PC-3 (cell line): ENCODE measurements at regions not wholly inside any gene's neighbourhood (a gene's known extent, or its start where the extent isn't known, plus 50 kb on each side); places are given as distances from the start of the nearest gene placed in this dataset.

Experiments
- ATAC-seq: fragments of 200-7000 bp; cut with Tn5 transposase; 2 replicates; pipeline ENCODE4 v1.9.1; 2020; ENCODE audit warnings: mild to moderate bottlenecking, moderate library complexity
- BruUV-seq: library from RNA; stranded (reverse); fragments of 400-500 nt; replicated peaks from 2 replicates; lab custom pipeline; 2021; lab: Mats Ljungman, UMichigan
- CTCF ChIA-PET: fragments of 300-600 bp; sonication (Branson Sonifier 250); formaldehyde crosslinking; loops from one replicate; lab custom pipeline; 2022; ENCODE audit warnings: antibody characterized with exemption; lab: Charles Lee
- POLR2A ChIA-PET: fragments of 300-600 bp; sonication (Branson Sonifier 250); formaldehyde crosslinking; loops from one replicate; lab custom pipeline; 2022; ENCODE audit warnings: antibody characterized with exemption; ENCODE audit not compliant: unreplicated experiment; lab: Charles Lee
- DNase-seq: peaks from one replicate; pipeline ENCODE4 v3.0.0-alpha.2; 2015
- H2AFZ ChIP-seq: fragments of 300-600 bp; sonication (generic); 2 replicates; pipeline ENCODE4 v1.6.0; 2016; ENCODE audit warnings: antibody characterized with exemption, low read length
- H3F3A ChIP-seq: fragments of 300-600 bp; sonication (generic); one replicate; pipeline ENCODE4 v1.6.0; 2017; ENCODE audit warnings: antibody characterized with exemption, low read length, control low read depth, mild to moderate bottlenecking; ENCODE audit not compliant: unreplicated experiment
- H3K27ac ChIP-seq: fragments of 300-600 bp; sonication (generic); 2 replicates; pipeline ENCODE4 v1.5.1; 2016; ENCODE audit warnings: mild to moderate bottlenecking, low read length
- H3K27me3 ChIP-seq: fragments of 300-600 bp; sonication (generic); 2 replicates; pipeline ENCODE4 v1.6.1; 2016; ENCODE audit warnings: low read length, mixed read lengths
- H3K36me3 ChIP-seq: fragments of 300-600 bp; sonication (generic); 2 replicates; pipeline ENCODE4 v1.6.1; 2016; ENCODE audit warnings: low read depth, mixed run types, low read length, mixed read lengths
- H3K4me1 ChIP-seq: fragments of 300-600 bp; sonication (generic); 2 replicates; pipeline ENCODE4 v1.5.1; 2016; ENCODE audit warnings: low read length; ENCODE audit not compliant: insufficient read depth
- H3K4me2 ChIP-seq: fragments of 300-600 bp; sonication (generic); 2 replicates; pipeline ENCODE4 v1.6.0; 2016; ENCODE audit warnings: low read length
- H3K4me3 ChIP-seq: fragments of 300-600 bp; sonication (generic); 2 replicates; pipeline ENCODE4 v1.5.1; 2016; ENCODE audit warnings: mild to moderate bottlenecking, low read length, mixed read lengths
- H3K79me2 ChIP-seq: fragments of 300-600 bp; sonication (generic); 2 replicates; pipeline ENCODE4 v1.6.1; 2017; ENCODE audit warnings: low read length, mixed read lengths
- H3K9ac ChIP-seq: fragments of 300-600 bp; sonication (generic); 2 replicates; pipeline ENCODE4 v1.6.0; 2016; ENCODE audit warnings: mild to moderate bottlenecking, low read length
- H3K9me2 ChIP-seq: fragments of 300-600 bp; sonication (generic); replicated peaks from 2 replicates; pipeline ENCODE4 v1.6.1; 2016; ENCODE audit warnings: mixed run types, low read length, mixed read lengths
- H3K9me3 ChIP-seq: fragments of 300-600 bp; sonication (generic); 2 replicates; pipeline ENCODE4 v1.6.1; 2016; ENCODE audit warnings: low read length, mixed read lengths
- H4K20me1 ChIP-seq: fragments of 300-600 bp; sonication (generic); 2 replicates; pipeline ENCODE4 v1.6.1; 2016; ENCODE audit warnings: low read length, mixed read lengths
- CTCF ChIP-seq: fragments of 300-600 bp; sonication (generic); conservative IDR thresholded peaks from 2 replicates; pipeline ENCODE4 v1.5.1; 2017; ENCODE audit warnings: antibody characterized with exemption, low read depth, mild to moderate bottlenecking, low read length
- EZH2 ChIP-seq: fragments of 300-600 bp; sonication (generic); IDR thresholded peaks from one replicate; pipeline ENCODE4 v1.6.1; 2017; ENCODE audit warnings: antibody characterized with exemption, mild to moderate bottlenecking, low read length; ENCODE audit not compliant: unreplicated experiment
- EZH2phosphoT487 ChIP-seq: fragments of 300-600 bp; sonication (generic); IDR thresholded peaks from 2 replicates; pipeline ENCODE4 v1.6.1; 2018; ENCODE audit warnings: mild to moderate bottlenecking, antibody characterized with exemption, low read length, borderline replicate concordance
- intact Hi-C: fragments of 100-400 bp; cut with micrococcal nuclease; formaldehyde crosslinking; loops from 2 replicates; pipeline ENCODE4 v1.9.0; 2023

- H3K9me3 ChIP-seq = no peaks in the 10 kb centered on the region
- CTCF ChIA-PET = no interaction called here
- ATAC-seq = no peak
- TF ChIP-seq EZH2phosphoT487 (no peak), EZH2 (no peak), CTCF (no peak)
- BruUV-seq = no TSS peak
- no peak overlapping the region for H3K4me2 ChIP-seq
- H3K36me3 ChIP-seq = no peaks in the 10 kb centered on the region; the same call in 1 of the 2 replicates
- H3K9me2 ChIP-seq = no peaks in the 10 kb centered on the region
- no peaks in the 10 kb centered on the region for H3K79me2 ChIP-seq
- no peak overlapping the region for H3K4me3 ChIP-seq
- no peak for DNase-seq
- POLR2A ChIA-PET = no interaction called here
- H3K27ac ChIP-seq = no peak overlapping the region
- peaks cover 16% of the 10 kb centered on the region for H3K4me1 ChIP-seq
- intact Hi-C loops = no loop called here
- H2AFZ ChIP-seq = no peak overlapping the region
- H3K9ac ChIP-seq = no peak overlapping the region
- H3K27me3 ChIP-seq = no peaks in the 10 kb centered on the region
- no peaks in the 10 kb centered on the region for H4K20me1 ChIP-seq
- peaks cover 6% of the 10 kb centered on the region for H3F3A ChIP-seq
These were observed 75.7 kb upstream of the SLC22A16 start for GRCh38 chr6:110552076-110552475.

GRCh38 chr6:110551088-110551487 is 74.7 kb upstream of the SLC22A16 start:
- Histone ChIP-seq H3K27me3 (no peaks in the 10 kb centered on the region), H2AFZ (no peak overlapping the region), H3K36me3 (no peaks in the 10 kb centered on the region; the same call in 1 of the 2 replicates), H3K9me2 (no peaks in the 10 kb centered on the region), H3K9ac (no peak overlapping the region), H4K20me1 (no peaks in the 10 kb centered on the region), H3K4me1 (peaks cover 26% of the 10 kb centered on the region), H3K79me2 (0 out of 2 replicates have a peak, but pooled peaks cover 4% of the 10 kb centered on the region), H3F3A (peaks cover 6% of the 10 kb centered on the region), H3K4me2 (no peak overlapping the region), H3K27ac (no peak overlapping the region), H3K4me3 (no peak overlapping the region), H3K9me3 (no peaks in the 10 kb centered on the region)
- ATAC-seq (no peak), DNase-seq (no peak)
- ChIA-PET POLR2A (no interaction called here), CTCF (no interaction called here)
- intact Hi-C loops = no loop called here
- TF ChIP-seq EZH2phosphoT487 (no peak), EZH2 (no peak), CTCF (no peak)
- no TSS peak for BruUV-seq

- Histone ChIP-seq H3K4me2 (no peak overlapping the region), H3K9me3 (no peaks in the 10 kb centered on the region), H3K36me3 (no peaks in the 10 kb centered on the region; the same call in 1 of the 2 replicates), H2AFZ (no peak overlapping the region), H3K9ac (no peak overlapping the region), H3K79me2 (0 out of 2 replicates have a peak, but pooled peaks cover 4% of the 10 kb centered on the region), H3K27ac (no peak overlapping the region), H3K9me2 (no peaks in the 10 kb centered on the region), H3K27me3 (no peaks in the 10 kb centered on the region), H3K4me1 (peaks cover 33% of the 10 kb centered on the region), H3F3A (peaks cover 6% of the 10 kb centered on the region), H4K20me1 (no peaks in the 10 kb centered on the region), H3K4me3 (no peak overlapping the region)
- intact Hi-C loops = no loop called here
- ATAC-seq (no peak), DNase-seq (no peak)
- no TSS peak for BruUV-seq
- POLR2A ChIA-PET = no interaction called here
- TF ChIP-seq CTCF (no peak), EZH2phosphoT487 (no peak), EZH2 (no peak)
- CTCF ChIA-PET = no interaction called here
These were observed 73.9 kb upstream of the SLC22A16 start for GRCh38 chr6:110550353-110550752.
